GM20000 (cell line): ENCODE measurements at regions not wholly inside any gene's neighbourhood (a gene's known extent, or its start where the extent isn't known, plus 50 kb on each side); places are given as distances from the start of the nearest gene placed in this dataset.
A peak's percentile ranks its signal among the peaks of the same experiment; 100 is the strongest.

ENCODE experiments used
- DNase-seq: peaks from one replicate; pipeline ENCODE4 v3.0.0; 2012; ENCODE audit warnings: low spot score
- TF ChIP-seq, protein P1 (sequence below): IDR thresholded peaks from 2 replicates; pipeline ENCODE4 v1.5.1; 2012; ENCODE audit warnings: mild to moderate bottlenecking, control low read depth; ENCODE audit errors: extremely low read depth, missing control alignments

DNA sequence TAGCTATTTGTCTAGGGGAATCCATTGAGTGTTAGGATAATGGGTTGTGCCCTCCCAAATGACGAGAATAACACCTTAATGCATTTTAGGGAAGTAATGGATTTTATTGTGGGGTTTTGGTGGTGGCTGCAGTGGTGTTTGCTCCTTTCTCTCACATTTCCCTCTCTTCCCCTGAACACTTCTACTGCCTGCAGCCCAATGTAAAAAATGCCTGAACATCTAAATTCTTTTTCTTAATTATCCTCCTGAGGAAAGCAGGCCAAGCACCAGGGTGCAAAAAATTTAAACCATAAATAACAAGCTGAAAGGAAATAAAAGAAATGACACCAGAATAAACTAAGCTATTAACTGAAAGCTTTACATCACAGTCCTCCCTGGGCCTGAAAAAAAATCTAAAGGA is 57.3 kb upstream of the PCDH8 start:
- TF ChIP-seq, protein P1, sequence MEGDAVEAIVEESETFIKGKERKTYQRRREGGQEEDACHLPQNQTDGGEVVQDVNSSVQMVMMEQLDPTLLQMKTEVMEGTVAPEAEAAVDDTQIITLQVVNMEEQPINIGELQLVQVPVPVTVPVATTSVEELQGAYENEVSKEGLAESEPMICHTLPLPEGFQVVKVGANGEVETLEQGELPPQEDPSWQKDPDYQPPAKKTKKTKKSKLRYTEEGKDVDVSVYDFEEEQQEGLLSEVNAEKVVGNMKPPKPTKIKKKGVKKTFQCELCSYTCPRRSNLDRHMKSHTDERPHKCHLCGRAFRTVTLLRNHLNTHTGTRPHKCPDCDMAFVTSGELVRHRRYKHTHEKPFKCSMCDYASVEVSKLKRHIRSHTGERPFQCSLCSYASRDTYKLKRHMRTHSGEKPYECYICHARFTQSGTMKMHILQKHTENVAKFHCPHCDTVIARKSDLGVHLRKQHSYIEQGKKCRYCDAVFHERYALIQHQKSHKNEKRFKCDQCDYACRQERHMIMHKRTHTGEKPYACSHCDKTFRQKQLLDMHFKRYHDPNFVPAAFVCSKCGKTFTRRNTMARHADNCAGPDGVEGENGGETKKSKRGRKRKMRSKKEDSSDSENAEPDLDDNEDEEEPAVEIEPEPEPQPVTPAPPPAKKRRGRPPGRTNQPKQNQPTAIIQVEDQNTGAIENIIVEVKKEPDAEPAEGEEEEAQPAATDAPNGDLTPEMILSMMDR, result no peak
- DNase-seq, result no peak

DNA sequence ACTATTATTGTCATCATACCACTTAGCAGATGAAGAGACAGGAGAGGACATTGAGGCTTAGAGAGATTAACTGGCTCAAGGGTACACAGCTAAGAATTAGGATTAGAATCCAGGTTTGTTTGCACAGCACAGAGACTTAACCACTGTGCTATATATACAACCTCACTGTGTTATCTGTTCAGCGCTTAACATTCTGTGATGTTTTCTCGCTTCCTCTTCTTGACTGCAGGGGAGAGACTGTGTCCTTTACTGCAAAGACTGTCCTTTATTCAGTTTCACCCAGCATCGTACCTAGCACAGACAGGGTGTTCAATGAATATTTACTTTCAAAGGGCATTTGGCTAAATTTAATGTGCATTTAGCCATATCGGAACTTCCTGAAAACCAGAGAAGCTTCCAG is 54.9 kb upstream of the PCDH8 start:
- DNase-seq, result peak; percentile 25

DNA sequence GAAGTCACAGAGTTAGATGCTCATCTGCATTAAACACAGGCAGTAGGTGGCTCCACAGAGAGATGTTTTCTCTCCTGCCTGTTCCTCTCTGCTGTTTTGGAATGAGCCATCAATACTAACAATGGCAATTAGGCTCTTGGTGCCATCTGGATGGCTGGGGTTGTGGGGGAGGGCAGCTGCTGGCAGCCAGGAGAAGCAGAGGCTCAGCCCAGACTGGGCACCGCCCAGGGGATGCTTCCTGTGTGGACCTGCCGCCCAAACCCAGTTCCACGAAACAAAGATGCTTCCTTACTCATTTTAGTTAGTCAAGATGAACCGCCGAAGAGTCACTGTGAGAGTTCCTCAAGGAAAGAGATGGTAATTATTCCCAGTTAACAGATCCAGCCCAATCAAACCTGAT is 50.8 kb upstream of the PCDH8 start:
- TF ChIP-seq, protein P1, result no peak
- no peak for DNase-seq

More for the DNA sequence above, 54.9 kb upstream of the PCDH8 start:
- TF ChIP-seq, protein P1, result no peak
